Trophoblast cell (in vitro differentiated cells and primary cell): ENCODE measurements at regions not wholly inside any gene's neighbourhood (a gene's known extent, or its start where the extent isn't known, plus 50 kb on each side); places are given as distances from the start of the nearest gene placed in this dataset.

ENCODE experiments used
- DNase-seq, 2 donors: peaks; one replicate each; pipeline ENCODE4 v3.0.0-alpha.2; 2016
- H2AFZ ChIP-seq: 2 replicates; pipeline ENCODE4 v1.6.1; 2013; ENCODE audit warnings: low read length, moderate library complexity, mild to moderate bottlenecking; ENCODE audit not compliant: insufficient read depth, poor library complexity
- H2AK5ac ChIP-seq: 2 replicates; pipeline ENCODE4 v1.6.1; 2013; ENCODE audit warnings: mild to moderate bottlenecking, low read length
- H2BK120ac ChIP-seq: 2 replicates; pipeline ENCODE4 v1.6.1; 2013; ENCODE audit warnings: low read length, mild to moderate bottlenecking, moderate library complexity; ENCODE audit not compliant: insufficient read depth, poor library complexity
- H2BK12ac ChIP-seq: 2 replicates; pipeline ENCODE4 v1.6.1; 2013; ENCODE audit warnings: mild to moderate bottlenecking, low read length, moderate library complexity
- H2BK5ac ChIP-seq: 2 replicates; pipeline ENCODE4 v1.6.1; 2013; ENCODE audit warnings: low read length, low read depth, moderate library complexity, mild to moderate bottlenecking; ENCODE audit not compliant: poor library complexity
- H3K14ac ChIP-seq: 2 replicates; pipeline ENCODE4 v1.6.1; 2013; ENCODE audit warnings: mild to moderate bottlenecking, low read length
- H3K18ac ChIP-seq: 2 replicates; pipeline ENCODE4 v1.6.1; 2013; ENCODE audit warnings: mild to moderate bottlenecking, low read length
- H3K23ac ChIP-seq: 2 replicates; pipeline ENCODE4 v1.6.1; 2013; ENCODE audit warnings: low read length
- H3K27ac ChIP-seq: 2 replicates; pipeline ENCODE4 v1.5.1; 2013; ENCODE audit warnings: low read depth, mild to moderate bottlenecking, inconsistent platforms, low read length, moderate library complexity
- H3K27me3 ChIP-seq: 2 replicates; pipeline ENCODE4 v1.6.1; 2013; ENCODE audit warnings: inconsistent platforms, mild to moderate bottlenecking, low read length, moderate library complexity; ENCODE audit not compliant: insufficient read depth
- H3K36me3 ChIP-seq, 2 experiments: 1 replicate in 1 of 2; 2 replicates in 1 of 2; pipeline ENCODE4 v1.6.1; 2013; ENCODE audit warnings: low read length in 2 of 2, mild to moderate bottlenecking in 2 of 2, moderate library complexity in 1 of 2; ENCODE audit not compliant: insufficient read depth in 2 of 2, control insufficient read depth in 1 of 2
- H3K4ac ChIP-seq: 2 replicates; pipeline ENCODE4 v1.6.1; 2013; ENCODE audit warnings: low read depth, mild to moderate bottlenecking, low read length, moderate library complexity
- H3K4me1 ChIP-seq, 2 experiments: 1 replicate in 1 of 2; 2 replicates in 1 of 2; pipeline ENCODE4 v1.6.1; 2013; ENCODE audit warnings: low read length in 2 of 2, mild to moderate bottlenecking in 2 of 2, moderate library complexity in 1 of 2; ENCODE audit not compliant: insufficient read depth in 2 of 2, control insufficient read depth in 1 of 2
- H3K4me2 ChIP-seq: 2 replicates; pipeline ENCODE4 v1.6.1; 2013; ENCODE audit warnings: inconsistent platforms, mild to moderate bottlenecking, low read length, moderate library complexity
- H3K4me3 ChIP-seq: 2 replicates; pipeline ENCODE4 v1.5.1; 2013; ENCODE audit warnings: mild to moderate bottlenecking, low read depth, low read length, inconsistent platforms
- H3K79me1 ChIP-seq: one replicate; pipeline ENCODE4 v1.6.1; 2013; ENCODE audit warnings: low read length
- H3K79me2 ChIP-seq: 2 replicates; pipeline ENCODE4 v1.6.1; 2013; ENCODE audit warnings: low read length, mild to moderate bottlenecking; ENCODE audit not compliant: control insufficient read depth, insufficient read depth, poor library complexity
- H3K9ac ChIP-seq: 2 replicates; pipeline ENCODE4 v1.6.1; 2013; ENCODE audit warnings: mild to moderate bottlenecking, low read length
- H3K9me3 ChIP-seq: 2 replicates; pipeline ENCODE4 v1.6.1; 2013; ENCODE audit warnings: low read depth, mild to moderate bottlenecking, control low read depth, inconsistent platforms, low read length; ENCODE audit not compliant: insufficient read depth
- H4K12ac ChIP-seq: 2 replicates; pipeline ENCODE4 v1.6.1; 2013; ENCODE audit warnings: low read depth, mild to moderate bottlenecking, low read length, moderate library complexity
- H4K8ac ChIP-seq: 2 replicates; pipeline ENCODE4 v1.6.1; 2013; ENCODE audit warnings: low read depth, mild to moderate bottlenecking, low read length, moderate library complexity
- H4K91ac ChIP-seq: one replicate; pipeline ENCODE4 v1.6.1; 2013; ENCODE audit warnings: low read depth, mild to moderate bottlenecking, low read length, moderate library complexity
- WGBS: extraction: QIAGEN DNeasy Blood & Tissue Kit; methylation state at CpG from one replicate; pipeline ENCODE4 v1.1.7; 2013; ENCODE audit warnings: missing lambda C conversion rate; ENCODE audit not compliant: insufficient read length, insufficient coverage; ENCODE audit errors: extremely low coverage; 5-methylcytosine and 5-hydroxymethylcytosine counted together

- no peak overlapping the region for H2AK5ac ChIP-seq
- no peak for DNase-seq
- no peak overlapping the region for H2BK12ac ChIP-seq
- H3K18ac ChIP-seq = no peak overlapping the region
- no peak overlapping the region for H4K91ac ChIP-seq
- no peak overlapping the region for H3K4me2 ChIP-seq
- no CpG with 5 or more reads among the region's 6 CpGs for WGBS
- no peaks in the 10 kb centered on the region for H3K36me3 ChIP-seq
- H4K12ac ChIP-seq = no peak overlapping the region
- peaks cover 0 to 2% of the 10 kb centered on the region in 2 experiments for H3K4me1 ChIP-seq
- H3K79me2 ChIP-seq = no peaks in the 10 kb centered on the region
- H3K9me3 ChIP-seq = no peaks in the 10 kb centered on the region
- no peak overlapping the region for H3K9ac ChIP-seq
- H3K23ac ChIP-seq = no peak overlapping the region
- H3K14ac ChIP-seq = no peak overlapping the region
- H4K8ac ChIP-seq = no peak overlapping the region
- H3K27ac ChIP-seq = no peak overlapping the region
- no peak overlapping the region for H3K4ac ChIP-seq
- no peak overlapping the region for H3K4me3 ChIP-seq
- H3K27me3 ChIP-seq = no peaks in the 10 kb centered on the region
- H2BK120ac ChIP-seq = no peak overlapping the region
- no peaks in the 10 kb centered on the region for H3K79me1 ChIP-seq
- H2AFZ ChIP-seq = no peak overlapping the region
- H2BK5ac ChIP-seq = no peak overlapping the region
These were observed 68.1 kb upstream of the CEP85L start for GRCh38 chr6:118719351-118720124.

GRCh38 chr6:118718903-118719302 lies 67.5 kb upstream of the CEP85L start:
- H3K79me2 ChIP-seq = no peaks in the 10 kb centered on the region
- whole genome bisulfite sequencing = no CpG with 5 or more reads among the region's 7 CpGs
- no peak overlapping the region for H3K4me3 ChIP-seq
- H3K27me3 ChIP-seq = no peaks in the 10 kb centered on the region
- H3K23ac ChIP-seq = no peak overlapping the region
- H3K18ac ChIP-seq = no peak overlapping the region
- no peak overlapping the region for H4K8ac ChIP-seq
- H2BK12ac ChIP-seq = no peak overlapping the region
- no peak overlapping the region for H4K91ac ChIP-seq
- no peak overlapping the region for H2AFZ ChIP-seq
- no peak overlapping the region for H3K14ac ChIP-seq
- H3K4ac ChIP-seq = no peak overlapping the region
- H3K79me1 ChIP-seq = no peaks in the 10 kb centered on the region
- no peak overlapping the region for H2BK120ac ChIP-seq
- no peak overlapping the region for H2AK5ac ChIP-seq
- H3K27ac ChIP-seq = no peak overlapping the region
- DNase-seq = no peak
- H3K4me1 ChIP-seq = peaks cover 0 to 2% of the 10 kb centered on the region in 2 experiments
- no peak overlapping the region for H4K12ac ChIP-seq
- no peak overlapping the region for H3K4me2 ChIP-seq
- no peak overlapping the region for H3K9ac ChIP-seq
- no peaks in the 10 kb centered on the region for H3K9me3 ChIP-seq
- no peak overlapping the region for H2BK5ac ChIP-seq
- no peaks in the 10 kb centered on the region for H3K36me3 ChIP-seq

- H3K36me3 ChIP-seq = no peaks in the 10 kb centered on the region
- H4K8ac ChIP-seq = no peak overlapping the region
- WGBS = no CpG with 5 or more reads among the region's 4 CpGs
- H3K4me1 ChIP-seq = peaks cover 0 to 2% of the 10 kb centered on the region in 2 experiments
- no peak overlapping the region for H2BK120ac ChIP-seq
- H3K27me3 ChIP-seq = no peaks in the 10 kb centered on the region
- H2AFZ ChIP-seq = no peak overlapping the region
- no peaks in the 10 kb centered on the region for H3K79me1 ChIP-seq
- H3K9me3 ChIP-seq = no peaks in the 10 kb centered on the region
- H3K27ac ChIP-seq = no peak overlapping the region
- no peak overlapping the region for H3K23ac ChIP-seq
- no peak overlapping the region for H3K4me3 ChIP-seq
- H4K12ac ChIP-seq = no peak overlapping the region
- no peak overlapping the region for H3K4me2 ChIP-seq
- H2BK12ac ChIP-seq = no peak overlapping the region
- H3K14ac ChIP-seq = no peak overlapping the region
- no peak for DNase-seq
- H3K18ac ChIP-seq = no peak overlapping the region
- H2BK5ac ChIP-seq = no peak overlapping the region
- no peak overlapping the region for H3K4ac ChIP-seq
- no peaks in the 10 kb centered on the region for H3K79me2 ChIP-seq
- H4K91ac ChIP-seq = no peak overlapping the region
- no peak overlapping the region for H2AK5ac ChIP-seq
- no peak overlapping the region for H3K9ac ChIP-seq
These were observed 66.9 kb upstream of the CEP85L start for GRCh38 chr6:118718297-118718696.

GRCh38 chr6:118717106-118717505 lies 65.7 kb upstream of the CEP85L start:
- Histone ChIP-seq H3K14ac (no peak overlapping the region), H3K4me1 (peaks cover 0 to 2% of the 10 kb centered on the region in 2 experiments), H3K23ac (no peak overlapping the region), H3K4me3 (no peak overlapping the region), H3K79me1 (no peaks in the 10 kb centered on the region), H3K4me2 (no peak overlapping the region), H4K8ac (no peak overlapping the region), H3K9me3 (no peaks in the 10 kb centered on the region), H3K27me3 (no peaks in the 10 kb centered on the region), H2BK120ac (no peak overlapping the region), H3K9ac (no peak overlapping the region), H3K36me3 (no peaks in the 10 kb centered on the region), H4K91ac (no peak overlapping the region), H3K18ac (no peak overlapping the region), H4K12ac (no peak overlapping the region), H3K4ac (no peak overlapping the region), H3K79me2 (no peaks in the 10 kb centered on the region), H2AK5ac (no peak overlapping the region), H2BK5ac (no peak overlapping the region), H3K27ac (no peak overlapping the region), H2BK12ac (no peak overlapping the region), H2AFZ (no peak overlapping the region)
- DNase-seq = no peak
- no CpG with 5 or more reads among the region's 13 CpGs for WGBS
